A673 (cell line): ENCODE measurements at regions not wholly inside any gene's neighbourhood (a gene's known extent, or its start where the extent isn't known, plus 50 kb on each side); places are given as distances from the start of the nearest gene placed in this dataset.
"Not testable (repeated sequence)": the region's sequence is repeated elsewhere in the genome, so short reads cannot be mapped to it uniquely, and the experiment has no call there.

ENCODE experiments used
- EZH2 ChIP-seq: fragments of 200-600 bp; sonication (generic); IDR thresholded peaks from 2 replicates; pipeline ENCODE4 v1.6.1; 2017; ENCODE audit warnings: borderline replicate concordance, low read depth, mild to moderate bottlenecking, mixed read lengths, antibody characterized with exemption, low read length; ENCODE audit not compliant: poor library complexity, severe bottlenecking
- TF ChIP-seq, protein P1 (sequence below): fragments of 300-800, 200-600 bp; sonication (generic); conservative IDR thresholded peaks from 2 replicates; pipeline ENCODE4 v1.5.1; 2017; ENCODE audit warnings: low read depth, mild to moderate bottlenecking, antibody characterized with exemption, low read length, moderate library complexity, mixed read lengths

DNA sequence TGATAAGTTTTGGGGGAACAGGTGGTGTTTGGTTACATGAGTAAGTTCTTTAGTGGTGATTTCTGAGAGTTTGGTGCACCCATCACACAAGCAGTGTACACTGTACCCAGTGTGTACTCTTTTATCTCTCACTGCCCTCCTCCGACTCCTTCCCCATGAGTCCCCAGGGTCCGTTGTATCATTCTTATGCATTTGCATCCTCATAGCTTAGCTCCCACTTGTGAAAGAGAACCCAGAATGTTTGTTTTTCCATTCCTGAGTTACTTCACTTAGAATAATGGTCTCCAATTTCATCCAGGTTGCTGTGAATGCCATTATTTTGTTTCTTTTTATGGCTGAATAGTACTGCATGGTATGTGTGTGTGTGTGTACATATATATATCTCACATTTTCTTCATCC, 295.8 kb upstream of the GRAMD2B start:
- TF ChIP-seq, protein P1, sequence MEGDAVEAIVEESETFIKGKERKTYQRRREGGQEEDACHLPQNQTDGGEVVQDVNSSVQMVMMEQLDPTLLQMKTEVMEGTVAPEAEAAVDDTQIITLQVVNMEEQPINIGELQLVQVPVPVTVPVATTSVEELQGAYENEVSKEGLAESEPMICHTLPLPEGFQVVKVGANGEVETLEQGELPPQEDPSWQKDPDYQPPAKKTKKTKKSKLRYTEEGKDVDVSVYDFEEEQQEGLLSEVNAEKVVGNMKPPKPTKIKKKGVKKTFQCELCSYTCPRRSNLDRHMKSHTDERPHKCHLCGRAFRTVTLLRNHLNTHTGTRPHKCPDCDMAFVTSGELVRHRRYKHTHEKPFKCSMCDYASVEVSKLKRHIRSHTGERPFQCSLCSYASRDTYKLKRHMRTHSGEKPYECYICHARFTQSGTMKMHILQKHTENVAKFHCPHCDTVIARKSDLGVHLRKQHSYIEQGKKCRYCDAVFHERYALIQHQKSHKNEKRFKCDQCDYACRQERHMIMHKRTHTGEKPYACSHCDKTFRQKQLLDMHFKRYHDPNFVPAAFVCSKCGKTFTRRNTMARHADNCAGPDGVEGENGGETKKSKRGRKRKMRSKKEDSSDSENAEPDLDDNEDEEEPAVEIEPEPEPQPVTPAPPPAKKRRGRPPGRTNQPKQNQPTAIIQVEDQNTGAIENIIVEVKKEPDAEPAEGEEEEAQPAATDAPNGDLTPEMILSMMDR = not testable (repeated sequence)
- not testable (repeated sequence) for TF ChIP-seq EZH2
